ENCODE measurements at regions not wholly inside any gene's neighbourhood (a gene's known extent, or its start where the extent isn't known, plus 50 kb on each side); places are given as distances from the start of the nearest gene placed in this dataset.

DNA sequence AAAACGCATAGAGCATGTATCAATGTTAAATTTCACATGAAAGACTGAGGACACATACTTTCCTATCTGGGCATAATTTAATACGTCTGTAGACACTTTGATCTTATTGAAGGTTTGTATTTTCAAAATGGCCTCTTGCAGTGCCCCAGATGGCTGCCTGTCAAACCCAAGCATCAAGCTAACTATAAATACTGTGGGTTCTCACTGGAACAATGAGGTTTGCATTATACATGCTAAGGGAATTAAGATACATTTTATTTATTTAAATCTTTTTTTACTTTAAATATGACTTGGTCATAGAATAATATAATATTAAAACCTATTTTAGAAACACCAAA is 702.9 kb upstream of the GRAMD2B start:
- TF ChIP-seq, protein P1, sequence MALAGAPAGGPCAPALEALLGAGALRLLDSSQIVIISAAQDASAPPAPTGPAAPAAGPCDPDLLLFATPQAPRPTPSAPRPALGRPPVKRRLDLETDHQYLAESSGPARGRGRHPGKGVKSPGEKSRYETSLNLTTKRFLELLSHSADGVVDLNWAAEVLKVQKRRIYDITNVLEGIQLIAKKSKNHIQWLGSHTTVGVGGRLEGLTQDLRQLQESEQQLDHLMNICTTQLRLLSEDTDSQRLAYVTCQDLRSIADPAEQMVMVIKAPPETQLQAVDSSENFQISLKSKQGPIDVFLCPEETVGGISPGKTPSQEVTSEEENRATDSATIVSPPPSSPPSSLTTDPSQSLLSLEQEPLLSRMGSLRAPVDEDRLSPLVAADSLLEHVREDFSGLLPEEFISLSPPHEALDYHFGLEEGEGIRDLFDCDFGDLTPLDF (CRISPR knock-in tag; IDR thresholded peaks at IDR 0.05): no peak
- TF ChIP-seq, protein P2, sequence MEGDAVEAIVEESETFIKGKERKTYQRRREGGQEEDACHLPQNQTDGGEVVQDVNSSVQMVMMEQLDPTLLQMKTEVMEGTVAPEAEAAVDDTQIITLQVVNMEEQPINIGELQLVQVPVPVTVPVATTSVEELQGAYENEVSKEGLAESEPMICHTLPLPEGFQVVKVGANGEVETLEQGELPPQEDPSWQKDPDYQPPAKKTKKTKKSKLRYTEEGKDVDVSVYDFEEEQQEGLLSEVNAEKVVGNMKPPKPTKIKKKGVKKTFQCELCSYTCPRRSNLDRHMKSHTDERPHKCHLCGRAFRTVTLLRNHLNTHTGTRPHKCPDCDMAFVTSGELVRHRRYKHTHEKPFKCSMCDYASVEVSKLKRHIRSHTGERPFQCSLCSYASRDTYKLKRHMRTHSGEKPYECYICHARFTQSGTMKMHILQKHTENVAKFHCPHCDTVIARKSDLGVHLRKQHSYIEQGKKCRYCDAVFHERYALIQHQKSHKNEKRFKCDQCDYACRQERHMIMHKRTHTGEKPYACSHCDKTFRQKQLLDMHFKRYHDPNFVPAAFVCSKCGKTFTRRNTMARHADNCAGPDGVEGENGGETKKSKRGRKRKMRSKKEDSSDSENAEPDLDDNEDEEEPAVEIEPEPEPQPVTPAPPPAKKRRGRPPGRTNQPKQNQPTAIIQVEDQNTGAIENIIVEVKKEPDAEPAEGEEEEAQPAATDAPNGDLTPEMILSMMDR (CRISPR knock-in tag; IDR thresholded peaks at IDR 0.05): no peak
- TF ChIP-seq NCOR1 (IDR thresholded peaks at IDR 0.05; ENCODE audit: borderline replicate concordance, low read length) (no peak), HMG20A (CRISPR knock-in tag; IDR thresholded peaks at IDR 0.05; ENCODE audit: borderline replicate concordance) (no peak), ZFAT (CRISPR knock-in tag; conservative IDR thresholded peaks at IDR 0.05) (no peak), POLR2A (IDR thresholded peaks at IDR 0.05; ENCODE audit: insufficient read depth in 1 of 2, low read depth in 2 of 2, low read length in 2 of 2) (no peak)
- TF ChIP-seq, protein P3, sequence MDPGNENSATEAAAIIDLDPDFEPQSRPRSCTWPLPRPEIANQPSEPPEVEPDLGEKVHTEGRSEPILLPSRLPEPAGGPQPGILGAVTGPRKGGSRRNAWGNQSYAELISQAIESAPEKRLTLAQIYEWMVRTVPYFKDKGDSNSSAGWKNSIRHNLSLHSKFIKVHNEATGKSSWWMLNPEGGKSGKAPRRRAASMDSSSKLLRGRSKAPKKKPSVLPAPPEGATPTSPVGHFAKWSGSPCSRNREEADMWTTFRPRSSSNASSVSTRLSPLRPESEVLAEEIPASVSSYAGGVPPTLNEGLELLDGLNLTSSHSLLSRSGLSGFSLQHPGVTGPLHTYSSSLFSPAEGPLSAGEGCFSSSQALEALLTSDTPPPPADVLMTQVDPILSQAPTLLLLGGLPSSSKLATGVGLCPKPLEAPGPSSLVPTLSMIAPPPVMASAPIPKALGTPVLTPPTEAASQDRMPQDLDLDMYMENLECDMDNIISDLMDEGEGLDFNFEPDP (CRISPR knock-in tag; conservative IDR thresholded peaks at IDR 0.05): no peak

Measured in HepG2 (cell line).